ENCODE measurements at regions not wholly inside any gene's neighbourhood (a gene's known extent, or its start where the extent isn't known, plus 50 kb on each side); places are given as distances from the start of the nearest gene placed in this dataset.

- no peak overlapping the region for H3K4me3 ChIP-seq (replicated peaks in 1 of 2; ENCODE audit: low read depth in 1 of 2, low read length in 2 of 2)
- no peak overlapping the region for H3K4me2 ChIP-seq (ENCODE audit: low read length)
- H3K27ac ChIP-seq (ENCODE audit: low read depth, low read length): no peak overlapping the region
- no peaks in the 10 kb centered on the region for H3K9me2 ChIP-seq (ENCODE audit: insufficient read depth)
- H3K9me3 ChIP-seq (ENCODE audit: control insufficient read depth in 1 of 2, insufficient read depth in 1 of 2, low read depth in 1 of 2, low read length in 2 of 2): no peaks in the 10 kb centered on the region
- no peaks in the 10 kb centered on the region for H3K79me2 ChIP-seq (ENCODE audit: insufficient read depth, low read length)
- DNase-seq (ENCODE audit: low read depth, low spot score) (no peak), ATAC-seq (no peak)
- no TSS peak for BruUV-seq (replicated peaks)
- RAD21 ChIA-PET (ENCODE audit: low non-redundant PET in 1 of 2, low total read pairs in 2 of 2, uncharacterized antibody in 2 of 2, unreplicated experiment in 2 of 2): no interaction called here
- H2AFZ ChIP-seq (ENCODE audit: low read depth, low read length, poor library complexity, severe bottlenecking): no peak overlapping the region
- no peak overlapping the region for H3K9ac ChIP-seq (ENCODE audit: low read length)
- TF ChIP-seq FOSL1 (IDR thresholded peaks at IDR 0.05; ENCODE audit: low read depth) (no peak), ZBTB33 (IDR thresholded peaks at IDR 0.05; ENCODE audit: extremely low read depth, insufficient replicate concordance, low read length) (no peak), ZNF274 (IDR thresholded peaks at IDR 0.05; ENCODE audit: low read depth, low read length) (no peak), REST (IDR thresholded peaks at IDR 0.05; ENCODE audit: low read depth) (no peak), RAD21 (IDR thresholded peaks at IDR 0.05; ENCODE audit: low read depth) (no peak), ATF3 (IDR thresholded peaks at IDR 0.05) (no peak), TCF7L2 (IDR thresholded peaks at IDR 0.05; ENCODE audit: borderline replicate concordance, extremely low read depth, insufficient read depth, insufficient read length) (no peak)
- H3K27me3 ChIP-seq (ENCODE audit: insufficient read depth, low read length): peaks cover 74% of the 10 kb centered on the region
- intact Hi-C loops (cut with micrococcal nuclease): no loop called here
- no peaks in the 10 kb centered on the region for H3K4me1 ChIP-seq (ENCODE audit: control insufficient read depth in 1 of 2, insufficient read depth in 2 of 2, low read length in 2 of 2)
- H4K20me1 ChIP-seq (ENCODE audit: insufficient read depth): no peaks in the 10 kb centered on the region
- no peaks in the 10 kb centered on the region for H3K36me3 ChIP-seq (ENCODE audit: control insufficient read depth in 1 of 2, insufficient read depth in 2 of 2, low read length in 2 of 2)
- POLR2A ChIA-PET: no interaction called here
- CTCF ChIA-PET: no interaction called here
Observed at GRCh38 chr10:128734161-128734560, 607.9 kb upstream of the MKI67 start.
